ENCODE measurements at regions not wholly inside any gene's neighbourhood (a gene's known extent, or its start where the extent isn't known, plus 50 kb on each side); places are given as distances from the start of the nearest gene placed in this dataset.

GRCh38 chr13:88744289-88744688 lies 1073.1 kb downstream of the SLITRK5 start:
- TF ChIP-seq CTCF (IDR thresholded peaks at IDR 0.05) (no peak), POLR2A (IDR thresholded peaks at IDR 0.05) (no peak), POLR2AphosphoS5 (IDR thresholded peaks at IDR 0.05; ENCODE audit: insufficient read depth in 1 of 2, low read depth in 1 of 2) (no peak)

All from vagina (tissue), 2 donors.